Right lung (tissue), 2 donors: ENCODE measurements at regions not wholly inside any gene's neighbourhood (a gene's known extent, or its start where the extent isn't known, plus 50 kb on each side); places are given as distances from the start of the nearest gene placed in this dataset.
"Not testable (repeated sequence)": the region's sequence is repeated elsewhere in the genome, so short reads cannot be mapped to it uniquely, and the experiment has no call there.

Experiments
- DNase-seq, 2 donors: peaks; one replicate each; pipeline ENCODE4 v3.0.0-alpha.2; 2013

DNA sequence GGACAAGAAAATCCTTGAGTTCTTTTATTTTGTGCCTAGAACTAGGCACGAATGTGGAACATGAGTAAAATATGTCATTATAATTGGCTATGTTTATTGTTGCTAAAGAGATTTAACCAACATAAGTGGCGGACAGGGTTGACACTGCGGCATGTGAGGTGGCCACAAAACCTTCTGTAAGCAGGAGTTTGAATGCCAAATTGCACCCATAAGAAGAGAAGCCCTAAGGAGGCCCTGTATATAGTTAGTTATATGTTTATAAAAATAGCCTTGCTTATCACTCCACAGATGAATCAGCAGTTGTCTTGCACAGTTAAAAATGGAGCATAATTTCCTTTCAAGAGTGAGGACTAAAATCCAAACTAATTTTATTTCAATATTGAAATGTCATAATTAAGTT lies 336.1 kb downstream of the GBA3 start:
- no peak for DNase-seq

DNA sequence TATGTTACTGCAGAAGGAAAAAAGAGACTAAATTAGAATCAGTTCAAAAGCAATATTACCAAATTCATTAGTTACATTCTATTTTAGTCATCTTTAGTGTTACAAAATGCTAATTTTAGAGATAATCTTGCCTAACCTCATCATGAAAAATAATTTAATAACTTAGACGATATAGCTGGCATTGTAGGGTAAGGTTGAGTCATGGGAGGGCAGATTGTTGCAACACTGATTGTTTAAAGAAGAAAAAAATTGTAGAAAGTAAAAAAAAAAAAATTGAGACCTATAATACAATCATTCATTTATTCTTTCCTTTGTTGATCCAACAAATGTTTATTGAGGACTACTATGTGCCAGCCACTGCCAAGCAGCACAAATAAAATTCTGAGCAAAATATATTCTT lies 330.9 kb downstream of the GBA3 start:
- DNase-seq: no peak

DNA sequence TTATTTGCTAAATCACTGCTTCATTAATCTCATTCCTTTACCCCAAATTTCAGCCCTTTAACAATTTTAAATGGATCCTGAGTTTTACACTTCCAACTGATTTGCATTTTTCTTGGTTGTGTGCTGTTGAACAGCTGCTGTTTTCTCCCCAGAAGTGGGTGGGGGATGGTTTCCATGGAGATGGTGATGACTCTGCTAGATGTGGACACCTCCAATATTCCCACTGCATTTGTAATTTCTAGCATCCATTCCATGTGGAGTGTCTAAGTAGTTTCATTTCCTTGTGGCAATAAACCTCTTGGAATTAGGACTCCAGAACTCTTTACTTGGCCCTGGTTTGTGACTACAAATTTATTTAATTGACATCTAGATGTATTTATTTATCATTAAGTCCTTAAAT lies 330.4 kb downstream of the GBA3 start:
- DNase-seq: no peak

DNA sequence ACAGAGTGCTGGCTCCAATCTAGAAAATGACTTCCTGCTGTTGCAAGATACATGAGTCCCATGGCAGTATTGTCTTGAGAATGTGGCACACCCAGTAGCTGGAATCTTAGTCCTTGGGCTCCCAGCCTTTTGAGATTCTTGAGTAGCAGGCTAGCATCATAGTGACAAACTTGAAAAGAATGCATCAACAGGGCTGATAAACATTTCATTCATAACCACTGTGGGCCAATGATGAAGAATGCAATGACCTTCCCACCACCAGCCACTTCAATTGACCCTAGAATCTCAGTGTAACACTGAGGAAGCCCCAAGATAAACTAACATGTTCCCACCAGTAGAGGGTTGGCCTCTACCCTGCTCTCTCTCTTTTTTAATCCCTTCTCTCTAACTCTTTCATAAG lies 329.3 kb downstream of the GBA3 start:
- no peak for DNase-seq

DNA sequence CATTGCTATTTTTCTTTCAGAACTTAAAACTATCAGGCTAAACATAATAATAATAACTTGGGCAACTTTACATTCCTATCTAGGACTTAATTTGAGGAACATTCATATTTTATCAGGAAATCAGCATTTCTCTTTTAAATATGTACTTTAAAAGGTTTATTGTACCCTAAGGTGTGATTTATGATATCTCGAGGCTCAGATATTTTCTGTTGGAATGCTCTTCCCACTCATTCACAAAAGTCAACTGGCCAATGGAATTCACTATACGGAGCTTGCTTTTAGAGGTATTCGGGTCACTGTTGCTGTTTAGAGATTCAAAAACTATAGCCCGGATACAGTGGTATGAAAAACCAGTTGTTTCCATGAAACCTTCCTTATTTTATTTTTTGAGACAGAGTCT lies 328.3 kb downstream of the GBA3 start:
- no peak for DNase-seq

DNA sequence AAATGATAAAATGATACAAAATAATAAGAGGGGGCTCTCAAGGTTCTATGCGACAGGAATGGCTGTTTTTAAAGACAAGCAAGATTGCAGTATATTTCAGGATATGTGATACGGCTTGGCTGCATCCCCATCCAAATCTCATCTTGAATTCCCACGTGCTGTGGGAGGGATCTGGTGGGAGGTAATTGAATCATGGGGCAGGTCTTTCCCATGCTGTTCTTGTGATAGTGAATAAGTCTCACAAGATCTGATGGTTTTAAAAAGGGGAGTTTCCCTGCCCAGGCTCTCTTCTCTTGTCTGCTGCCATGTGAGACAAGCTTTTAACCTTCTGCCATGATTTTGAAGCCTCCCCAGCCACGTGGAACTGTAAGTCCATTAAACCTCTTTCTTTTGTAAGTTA lies 327.7 kb downstream of the GBA3 start:
- DNase-seq: not testable (repeated sequence)

DNA sequence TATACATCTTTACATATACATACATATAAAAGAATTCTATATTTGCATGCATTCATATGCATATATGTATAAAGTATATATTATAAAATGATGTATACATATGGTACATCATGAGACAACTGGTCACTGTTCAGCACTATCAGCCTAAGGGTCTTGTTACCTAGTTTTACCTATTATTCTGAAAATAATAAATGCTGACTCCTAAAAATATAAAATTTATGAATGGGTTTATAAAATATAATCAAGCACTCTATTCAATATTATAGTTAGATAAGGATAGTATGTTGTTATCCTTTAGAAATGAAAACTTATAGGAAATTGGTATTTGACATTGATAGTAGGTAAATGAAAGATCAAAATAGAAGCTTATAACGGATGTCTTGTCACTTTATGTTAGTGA lies 324.2 kb downstream of the GBA3 start:
- DNase-seq: no peak

DNA sequence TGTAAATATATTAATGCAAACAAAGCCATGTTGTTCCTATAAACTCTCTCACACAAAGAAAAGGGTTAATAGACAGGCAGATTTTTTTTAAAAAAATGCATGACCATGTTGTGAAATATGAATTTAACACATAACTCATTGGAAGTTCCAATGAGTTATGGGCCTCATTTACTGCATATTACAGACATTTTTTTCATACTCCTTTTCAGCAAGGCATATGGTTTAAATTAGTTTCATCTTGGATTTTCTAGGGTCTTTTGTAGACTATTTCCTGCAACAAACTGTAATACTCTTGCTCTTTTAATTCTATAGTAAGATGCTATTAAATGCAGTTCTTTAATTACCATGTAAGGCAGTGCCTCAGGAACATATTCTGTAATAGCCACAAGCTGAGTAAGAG lies 323.1 kb downstream of the GBA3 start:
- DNase-seq: no peak

DNA sequence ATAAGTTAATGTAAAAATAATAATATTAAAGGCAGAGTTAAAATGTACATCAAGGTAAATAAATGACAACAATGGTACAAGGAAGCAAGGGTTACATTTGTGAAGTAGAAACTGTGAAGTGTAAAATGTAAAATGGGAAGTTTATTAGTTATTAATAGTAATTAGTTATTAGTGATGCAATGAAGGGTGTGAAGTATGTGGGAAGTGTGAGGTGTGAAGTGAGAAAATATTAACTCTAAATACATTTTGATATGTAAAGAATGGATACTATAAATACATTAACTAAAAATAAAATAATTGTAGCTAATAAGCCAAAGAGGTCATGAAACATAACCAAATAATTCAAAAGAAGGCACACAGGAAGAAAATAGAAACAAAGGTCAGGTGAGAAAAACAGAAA lies 316.4 kb downstream of the GBA3 start:
- DNase-seq: no peak

DNA sequence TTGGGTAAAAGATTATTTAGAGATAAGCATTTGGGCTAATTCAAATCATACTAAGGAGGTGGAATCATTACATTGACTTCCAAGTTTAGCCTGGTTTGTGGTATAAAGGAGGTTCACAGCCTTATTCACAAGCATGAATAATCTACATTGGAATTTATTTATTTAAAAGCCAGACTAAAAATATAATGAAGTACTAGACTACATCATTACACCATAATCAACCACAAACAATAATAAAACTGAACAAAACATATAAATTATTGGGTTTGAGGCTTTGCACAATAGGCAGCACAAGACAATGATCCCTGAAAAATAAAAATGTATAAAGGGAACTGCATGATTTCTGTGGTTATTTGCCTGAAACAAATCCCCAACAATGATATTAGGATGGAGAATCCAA lies 314.0 kb downstream of the GBA3 start:
- DNase-seq: no peak

DNA sequence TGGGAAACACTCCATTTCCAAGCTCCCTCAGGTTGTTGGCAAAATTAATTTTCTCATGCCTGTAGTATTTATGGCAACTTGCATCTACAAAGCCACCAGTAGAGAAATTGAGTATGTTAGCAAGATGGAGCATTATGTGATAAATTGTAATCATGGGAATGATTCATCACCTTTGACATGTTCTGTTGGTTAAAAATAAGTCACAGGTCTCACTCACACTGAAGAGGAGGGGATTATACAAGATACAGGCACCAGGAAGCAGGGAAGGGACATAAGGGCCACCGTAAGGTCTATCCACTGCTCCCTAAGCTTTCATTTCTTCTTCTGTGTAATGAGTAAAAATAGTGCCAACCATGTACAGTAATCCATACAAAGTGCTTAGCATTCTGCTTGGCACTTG lies 313.0 kb downstream of the GBA3 start:
- no peak for DNase-seq

DNA sequence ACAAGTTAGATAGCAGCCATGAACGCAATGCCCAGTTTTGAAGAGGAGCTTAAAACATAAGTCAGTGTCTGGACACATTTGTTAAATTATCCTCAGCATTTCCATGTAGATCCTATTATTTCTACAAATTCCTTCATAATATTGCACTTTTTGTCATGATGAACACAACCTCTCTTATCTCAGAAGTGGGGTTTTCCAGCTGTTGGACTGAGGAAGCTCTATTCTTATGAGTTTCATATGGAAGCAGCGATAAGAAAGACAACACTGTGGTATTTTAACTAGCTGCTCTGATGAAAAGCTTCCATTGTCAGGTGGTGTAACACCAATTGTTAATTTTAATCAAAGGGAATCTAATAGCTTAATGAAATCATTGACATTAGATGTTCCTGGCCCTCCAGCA lies 308.7 kb downstream of the GBA3 start:
- no peak for DNase-seq

DNA sequence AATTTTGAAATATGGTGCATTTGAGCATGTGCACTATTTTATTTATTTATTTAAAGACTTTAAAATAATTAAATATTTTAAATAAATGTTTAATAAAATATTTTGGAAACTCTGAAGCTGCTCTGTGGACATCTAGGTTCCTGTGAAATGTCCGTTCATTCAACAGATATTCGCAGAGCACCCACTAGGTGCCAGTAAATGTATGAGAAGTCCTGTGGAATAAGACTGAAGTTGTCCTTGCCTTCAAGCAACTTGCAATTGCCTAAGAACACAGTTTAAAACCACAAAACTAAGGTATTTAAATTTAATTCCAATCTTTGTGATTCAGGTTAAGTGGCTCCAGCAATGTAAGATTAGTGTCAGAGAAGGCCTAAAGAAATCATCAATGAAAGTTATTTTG lies 306.7 kb downstream of the GBA3 start:
- no peak for DNase-seq

DNA sequence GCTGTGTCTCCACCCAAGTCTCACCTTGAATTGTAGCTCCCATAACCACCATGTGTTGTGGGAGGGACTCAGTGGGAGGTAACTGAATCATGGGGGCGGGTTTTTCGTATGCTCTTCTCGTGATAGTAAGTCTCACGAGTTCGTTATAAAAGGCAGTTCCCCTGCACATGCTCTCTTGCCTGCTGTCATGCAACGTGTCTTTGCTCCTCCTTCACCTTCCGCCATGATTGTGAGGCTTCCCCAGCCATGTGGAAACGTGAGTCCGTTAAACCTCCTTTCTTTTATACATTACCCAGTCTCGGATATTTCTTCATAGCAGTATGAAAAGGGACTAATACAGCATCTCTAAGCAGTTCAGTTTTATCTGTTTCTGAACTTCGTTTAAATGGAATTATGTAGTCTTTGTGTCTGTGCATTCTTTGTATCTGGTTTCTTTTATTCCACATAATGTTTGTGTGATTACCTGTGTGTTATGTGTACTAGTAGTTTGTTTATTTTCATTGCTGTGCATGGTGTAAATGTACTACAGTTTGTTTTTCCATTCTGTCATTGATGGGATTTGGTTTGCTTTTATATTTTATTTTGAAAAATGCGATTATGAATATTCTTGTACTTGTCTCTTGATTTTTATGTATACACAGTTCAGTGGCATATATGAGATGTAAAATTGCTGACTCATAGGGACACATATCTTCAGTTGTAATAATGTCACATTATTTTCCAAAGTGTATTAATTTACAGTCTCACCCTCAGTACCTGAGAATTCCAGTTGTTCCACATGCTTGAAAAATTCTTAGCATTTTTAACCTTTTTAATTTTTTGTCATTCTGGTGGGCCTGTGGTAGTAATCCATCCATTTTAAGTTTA lies 304.9 kb downstream of the GBA3 start:
- DNase-seq: no peak

DNA sequence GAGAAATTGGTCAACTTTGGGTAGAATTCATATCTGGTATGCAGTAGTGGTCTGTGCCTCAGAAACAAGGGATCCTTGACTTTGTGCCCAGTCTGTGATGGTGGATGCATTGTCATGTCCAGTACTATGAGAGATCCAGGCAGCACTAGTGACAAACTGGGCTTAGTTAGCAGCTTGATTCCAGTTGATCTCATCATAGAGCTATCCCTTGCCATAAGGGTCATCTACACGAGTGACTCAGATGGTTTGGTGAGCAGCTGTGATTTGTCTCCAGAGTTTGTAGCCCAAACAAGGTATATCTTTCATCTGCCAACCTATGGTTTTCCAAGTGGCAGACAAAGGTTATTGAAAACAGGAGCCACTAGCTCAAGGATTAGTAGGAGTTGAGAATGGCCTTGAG lies 298.8 kb downstream of the GBA3 start:
- DNase-seq: no peak

DNA sequence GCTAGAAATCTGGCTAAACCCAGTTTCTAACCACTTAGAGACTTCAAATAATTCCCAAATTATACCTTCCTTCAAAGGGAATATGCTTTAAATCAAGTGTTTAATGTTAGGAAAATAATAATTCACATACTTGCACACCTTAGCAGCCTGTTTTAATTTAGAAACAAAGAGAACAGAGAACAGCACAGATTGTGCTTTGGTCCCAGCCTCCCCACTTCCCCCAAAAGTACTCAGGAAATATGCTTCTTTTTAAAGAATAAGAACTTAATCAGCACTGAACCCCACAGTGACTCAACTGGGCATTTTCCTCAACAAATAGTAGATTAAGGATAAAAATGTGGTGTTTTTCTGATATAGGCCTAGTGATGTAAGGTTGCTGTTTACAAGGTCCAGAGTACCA lies 295.8 kb downstream of the GBA3 start:
- DNase-seq: no peak

DNA sequence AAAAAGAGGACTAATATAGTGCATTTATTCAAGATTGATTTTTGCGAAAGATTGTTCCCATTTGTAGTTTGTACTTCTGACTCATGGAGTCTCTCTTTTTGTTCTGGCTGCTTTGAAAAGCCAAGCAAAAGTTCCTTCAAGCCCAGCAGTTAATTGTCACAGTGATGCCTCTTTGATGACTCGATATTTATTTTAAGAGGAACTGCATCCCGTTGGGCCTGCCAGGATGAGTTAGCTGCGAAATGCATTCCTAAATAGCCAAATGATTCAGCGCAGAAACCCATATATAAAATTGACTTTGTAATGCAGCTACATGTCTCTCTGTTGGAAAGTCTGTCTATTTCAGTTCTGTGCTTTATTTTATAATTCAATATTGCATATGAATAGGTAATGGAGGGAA lies 295.1 kb downstream of the GBA3 start:
- no peak for DNase-seq

DNA sequence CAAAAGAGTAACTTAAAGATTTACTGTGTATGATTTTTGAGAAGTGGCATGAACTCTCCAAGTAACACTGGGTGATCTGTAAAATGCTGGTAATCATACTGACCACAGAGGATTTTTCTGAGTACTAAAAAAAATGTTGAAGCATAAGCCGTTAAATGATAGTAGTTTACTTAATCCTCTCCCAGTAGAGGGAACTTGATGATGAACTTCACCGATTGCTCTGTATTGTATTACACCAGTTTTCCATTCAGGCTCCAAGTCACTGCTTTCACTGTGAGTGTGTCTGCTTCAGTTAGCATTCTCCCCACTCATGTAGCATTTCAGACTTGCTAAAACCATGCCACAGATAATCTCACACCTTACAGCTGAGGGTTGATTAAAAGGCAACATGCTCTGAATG lies 294.1 kb downstream of the GBA3 start:
- DNase-seq: no peak

DNA sequence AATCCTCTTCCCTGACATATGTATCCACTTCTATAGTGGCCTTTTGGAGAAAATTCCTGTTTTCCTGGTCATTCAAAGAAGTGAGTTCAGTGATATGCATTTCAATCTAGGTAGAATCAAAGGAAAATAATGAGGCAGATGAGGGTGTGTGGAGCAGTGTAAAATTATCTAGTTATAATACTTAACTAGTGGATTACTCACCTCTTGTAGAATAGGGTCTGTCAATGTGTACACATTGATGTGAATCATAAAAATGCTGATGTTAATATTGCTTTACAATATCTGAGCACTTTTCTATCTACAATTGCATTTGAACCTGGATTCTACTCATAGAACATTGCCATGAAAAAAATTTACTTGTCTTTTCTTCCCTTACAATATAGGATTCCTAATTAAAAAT lies 293.5 kb downstream of the GBA3 start:
- DNase-seq: no peak

DNA sequence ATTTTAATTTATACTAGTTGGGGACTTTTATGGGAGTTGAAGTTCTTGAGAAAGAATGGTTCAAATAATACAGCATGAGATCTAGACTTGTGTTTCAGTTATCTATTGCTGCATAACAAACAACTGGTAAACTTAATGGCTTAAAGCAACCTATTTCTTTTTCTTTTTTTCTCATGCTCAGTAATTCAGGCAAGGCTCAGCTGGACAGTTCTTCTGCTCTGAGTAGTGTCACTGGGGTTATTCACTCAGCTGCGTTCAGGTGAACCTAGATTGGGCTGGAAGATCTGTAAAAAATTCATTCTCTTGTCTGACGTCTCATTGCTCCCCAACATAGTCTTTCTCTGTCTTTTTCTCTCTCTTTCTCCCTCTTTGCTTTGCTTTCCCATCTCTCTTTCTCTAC lies 291.7 kb downstream of the GBA3 start:
- no peak for DNase-seq

DNA sequence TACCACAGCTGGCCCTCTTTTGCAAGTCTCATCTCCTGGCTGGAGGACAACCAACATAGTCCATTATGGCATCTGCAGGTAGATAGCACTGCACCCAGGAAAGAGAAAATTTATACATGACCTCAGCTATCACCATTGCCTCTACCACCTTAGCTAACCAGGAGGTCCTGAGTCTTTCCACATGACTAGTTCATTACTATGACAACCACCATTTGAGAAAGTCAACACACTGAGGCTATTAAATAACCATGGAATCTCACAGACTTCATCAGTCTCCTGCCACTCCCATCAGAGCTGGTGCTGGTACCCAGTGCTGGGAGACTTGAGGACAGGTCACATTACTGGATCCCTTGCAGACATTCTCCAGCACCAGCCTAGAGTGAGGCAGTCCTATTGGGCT lies 285.9 kb downstream of the GBA3 start:
- DNase-seq: no peak

DNA sequence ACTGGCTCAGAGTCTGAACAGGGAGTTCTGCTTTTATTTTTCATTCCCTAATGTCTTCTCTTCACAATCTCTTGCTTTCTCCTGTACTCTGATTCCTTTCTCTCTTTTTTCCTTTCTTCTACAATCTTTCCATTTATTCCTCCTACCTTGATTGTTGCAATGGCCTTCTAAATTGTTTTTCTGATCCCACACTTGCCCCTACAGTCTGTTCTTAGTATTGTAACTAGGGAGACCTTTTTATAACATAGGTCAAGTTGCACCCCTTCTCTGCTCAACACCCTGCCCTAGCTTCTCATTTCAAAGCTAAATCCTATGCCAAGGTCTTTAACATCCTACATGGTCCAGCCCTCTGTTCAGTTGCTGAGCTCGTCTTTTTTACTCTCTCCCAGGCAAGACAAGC lies 277.9 kb downstream of the GBA3 start:
- no peak for DNase-seq

DNA sequence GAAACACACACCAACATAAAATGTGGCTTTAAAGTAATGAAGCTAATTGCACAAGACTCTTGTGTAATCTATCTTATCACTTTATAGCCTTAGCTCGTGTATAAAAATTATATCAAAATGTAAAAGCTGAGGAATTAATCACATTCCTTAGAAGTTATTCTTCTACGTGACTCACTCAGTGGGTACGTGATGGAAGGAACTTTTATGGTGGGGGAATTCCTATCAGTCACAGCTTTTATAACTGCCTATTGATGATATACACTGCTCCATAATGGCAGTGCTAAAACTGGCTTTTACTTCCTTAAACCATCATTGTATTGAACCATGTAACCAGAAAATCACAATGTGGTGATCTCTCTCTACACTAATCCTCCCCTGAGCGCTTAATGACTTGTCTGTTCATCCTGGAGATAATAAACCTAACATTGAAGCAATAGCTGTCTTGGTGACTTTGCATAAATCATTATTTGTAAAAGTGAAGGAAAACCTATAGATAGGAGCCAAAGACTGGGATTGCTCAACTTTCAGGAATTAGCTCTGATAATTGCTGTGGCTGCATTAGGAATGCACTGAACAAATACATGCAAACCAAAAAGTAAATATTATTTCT lies 276.7 kb downstream of the GBA3 start:
- no peak for DNase-seq

DNA sequence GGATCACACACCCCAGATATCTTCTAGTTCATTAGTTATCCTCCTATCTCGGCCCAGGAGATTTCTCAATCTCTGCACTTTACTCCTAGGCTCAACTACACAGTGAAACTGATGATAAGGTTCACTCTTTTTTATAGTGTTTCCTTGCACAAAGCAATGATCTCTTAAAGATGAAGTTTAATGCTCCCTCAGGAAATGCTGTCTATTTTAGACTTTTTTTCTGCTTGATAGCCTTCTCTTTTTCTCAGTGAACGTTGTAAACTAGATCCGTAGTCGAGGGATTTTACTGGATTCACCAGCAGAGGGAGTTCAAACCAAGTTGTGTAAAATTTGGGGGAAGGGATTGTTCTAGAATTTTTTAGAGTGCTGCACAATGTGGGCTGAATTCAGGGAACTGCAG lies 269.6 kb downstream of the GBA3 start:
- DNase-seq: no peak
